RWPE2 (cell line): ENCODE measurements at regions not wholly inside any gene's neighbourhood (a gene's known extent, or its start where the extent isn't known, plus 50 kb on each side); places are given as distances from the start of the nearest gene placed in this dataset.

Experiments used
- ATAC-seq: fragments of 200-7000 bp; cut with Tn5 transposase; 3 replicates; pipeline ENCODE4 v1.9.1; 2021; ENCODE audit warnings: low read depth
- DNase-seq: peaks from one replicate; pipeline ENCODE4 v3.0.0-alpha.2; 2020; ENCODE audit warnings: low spot score
- H3K27ac ChIP-seq: fragments of 450-650 bp; 2 replicates; pipeline ENCODE4 v1.5.1; 2017; ENCODE audit warnings: mild to moderate bottlenecking; ENCODE audit not compliant: poor library complexity, severe bottlenecking
- H3K27me3 ChIP-seq: fragments of 250-450 bp; sonication (Bioruptor Pico); 2 replicates; pipeline ENCODE4 v1.5.1; 2021; ENCODE audit warnings: mild to moderate bottlenecking, moderate library complexity; ENCODE audit not compliant: insufficient read depth, poor library complexity, severe bottlenecking
- H3K36me3 ChIP-seq: fragments of 250-450 bp; sonication (Bioruptor Pico); 2 replicates; pipeline ENCODE4 v1.5.1; 2020; ENCODE audit warnings: low read depth, mild to moderate bottlenecking, moderate library complexity
- H3K4me1 ChIP-seq: fragments of 250-450 bp; sonication (Bioruptor Pico); 2 replicates; pipeline ENCODE4 v1.5.1; 2021; ENCODE audit warnings: mild to moderate bottlenecking, moderate library complexity; ENCODE audit not compliant: insufficient read depth, poor library complexity, severe bottlenecking
- H3K4me3 ChIP-seq: fragments of 250-450 bp; sonication (Bioruptor Pico); 2 replicates; pipeline ENCODE4 v1.5.1; 2021; ENCODE audit warnings: mild to moderate bottlenecking, moderate library complexity; ENCODE audit not compliant: severe bottlenecking
- H3K9me3 ChIP-seq: fragments of 250-450 bp; sonication (Bioruptor Pico); 2 replicates; pipeline ENCODE4 v1.5.1; 2021; ENCODE audit warnings: mild to moderate bottlenecking, moderate library complexity; ENCODE audit not compliant: severe bottlenecking
- TF ChIP-seq, protein P1 (sequence below): fragments of 450-650 bp; IDR thresholded peaks from one replicate; pipeline ENCODE4 v1.5.1; 2017; ENCODE audit warnings: mild to moderate bottlenecking, moderate library complexity; ENCODE audit not compliant: poor library complexity, severe bottlenecking

- no peak for ATAC-seq
These were observed 149.7 kb upstream of the FRMD4B start for GRCh38 chr3:69535613-69536012.

GRCh38 chr3:69532547-69533224 lies 146.8 kb upstream of the FRMD4B start:
- Histone ChIP-seq H3K4me1 (no peaks in the 10 kb centered on the region), H3K9me3 (no peaks in the 10 kb centered on the region), H3K36me3 (peaks cover 1% of the 10 kb centered on the region), H3K27me3 (no peaks in the 10 kb centered on the region), H3K4me3 (no peak overlapping the region), H3K27ac (no peak overlapping the region)
- TF ChIP-seq, protein P1, sequence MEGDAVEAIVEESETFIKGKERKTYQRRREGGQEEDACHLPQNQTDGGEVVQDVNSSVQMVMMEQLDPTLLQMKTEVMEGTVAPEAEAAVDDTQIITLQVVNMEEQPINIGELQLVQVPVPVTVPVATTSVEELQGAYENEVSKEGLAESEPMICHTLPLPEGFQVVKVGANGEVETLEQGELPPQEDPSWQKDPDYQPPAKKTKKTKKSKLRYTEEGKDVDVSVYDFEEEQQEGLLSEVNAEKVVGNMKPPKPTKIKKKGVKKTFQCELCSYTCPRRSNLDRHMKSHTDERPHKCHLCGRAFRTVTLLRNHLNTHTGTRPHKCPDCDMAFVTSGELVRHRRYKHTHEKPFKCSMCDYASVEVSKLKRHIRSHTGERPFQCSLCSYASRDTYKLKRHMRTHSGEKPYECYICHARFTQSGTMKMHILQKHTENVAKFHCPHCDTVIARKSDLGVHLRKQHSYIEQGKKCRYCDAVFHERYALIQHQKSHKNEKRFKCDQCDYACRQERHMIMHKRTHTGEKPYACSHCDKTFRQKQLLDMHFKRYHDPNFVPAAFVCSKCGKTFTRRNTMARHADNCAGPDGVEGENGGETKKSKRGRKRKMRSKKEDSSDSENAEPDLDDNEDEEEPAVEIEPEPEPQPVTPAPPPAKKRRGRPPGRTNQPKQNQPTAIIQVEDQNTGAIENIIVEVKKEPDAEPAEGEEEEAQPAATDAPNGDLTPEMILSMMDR = no peak
- no peak for ATAC-seq
- no peak for DNase-seq

More at GRCh38 chr3:69535613-69536012, 149.7 kb upstream of the FRMD4B start:
- Histone ChIP-seq H3K27ac (no peak overlapping the region), H3K36me3 (peaks cover 9% of the 10 kb centered on the region), H3K4me3 (no peak overlapping the region), H3K27me3 (no peaks in the 10 kb centered on the region), H3K9me3 (no peaks in the 10 kb centered on the region), H3K4me1 (peaks cover 8% of the 10 kb centered on the region)
- DNase-seq = no peak
- TF ChIP-seq, protein P1 = no peak

GRCh38 chr3:69531576-69532546 lies 146.0 kb upstream of the FRMD4B start:
- Histone ChIP-seq H3K36me3 (no peaks in the 10 kb centered on the region; the same call in 1 of the 2 replicates), H3K27ac (no peak overlapping the region), H3K4me3 (no peak overlapping the region), H3K9me3 (no peaks in the 10 kb centered on the region), H3K4me1 (no peaks in the 10 kb centered on the region), H3K27me3 (no peaks in the 10 kb centered on the region)
- ATAC-seq = no peak
- TF ChIP-seq, protein P1 = no peak
- no peak for DNase-seq

- Histone ChIP-seq H3K4me1 (no peaks in the 10 kb centered on the region), H3K27ac (no peak overlapping the region), H3K27me3 (no peaks in the 10 kb centered on the region), H3K9me3 (no peaks in the 10 kb centered on the region), H3K4me3 (no peak overlapping the region), H3K36me3 (no peaks in the 10 kb centered on the region; the same call in 1 of the 2 replicates)
- TF ChIP-seq, protein P1 = no peak
- DNase-seq (no peak), ATAC-seq (no peak)
These were observed 144.7 kb upstream of the FRMD4B start for GRCh38 chr3:69530554-69530953.
